IPS-NIHi7 (cell line): ENCODE measurements at regions not wholly inside any gene's neighbourhood (a gene's known extent, or its start where the extent isn't known, plus 50 kb on each side); places are given as distances from the start of the nearest gene placed in this dataset.
"Not testable (repeated sequence)": the region's sequence is repeated elsewhere in the genome, so short reads cannot be mapped to it uniquely, and the experiment has no call there.

ENCODE experiments used
- DNase-seq: peaks from one replicate; pipeline ENCODE4 v3.0.0; 2012; ENCODE audit warnings: mixed read lengths; ENCODE audit errors: extremely low spot score

GRCh38 chr10:46645110-46645509 is 66.2 kb downstream of the SYT15 start:
- not testable (repeated sequence) for DNase-seq

- DNase-seq: not testable (repeated sequence)
These were observed 67.2 kb downstream of the SYT15 start for GRCh38 chr10:46646132-46646531.

GRCh38 chr10:46650967-46651366 is 72.0 kb downstream of the SYT15 start:
- not testable (repeated sequence) for DNase-seq

- DNase-seq: not testable (repeated sequence)
These were observed 78.5 kb downstream of the SYT15 start for GRCh38 chr10:46657437-46657836.

DNA sequence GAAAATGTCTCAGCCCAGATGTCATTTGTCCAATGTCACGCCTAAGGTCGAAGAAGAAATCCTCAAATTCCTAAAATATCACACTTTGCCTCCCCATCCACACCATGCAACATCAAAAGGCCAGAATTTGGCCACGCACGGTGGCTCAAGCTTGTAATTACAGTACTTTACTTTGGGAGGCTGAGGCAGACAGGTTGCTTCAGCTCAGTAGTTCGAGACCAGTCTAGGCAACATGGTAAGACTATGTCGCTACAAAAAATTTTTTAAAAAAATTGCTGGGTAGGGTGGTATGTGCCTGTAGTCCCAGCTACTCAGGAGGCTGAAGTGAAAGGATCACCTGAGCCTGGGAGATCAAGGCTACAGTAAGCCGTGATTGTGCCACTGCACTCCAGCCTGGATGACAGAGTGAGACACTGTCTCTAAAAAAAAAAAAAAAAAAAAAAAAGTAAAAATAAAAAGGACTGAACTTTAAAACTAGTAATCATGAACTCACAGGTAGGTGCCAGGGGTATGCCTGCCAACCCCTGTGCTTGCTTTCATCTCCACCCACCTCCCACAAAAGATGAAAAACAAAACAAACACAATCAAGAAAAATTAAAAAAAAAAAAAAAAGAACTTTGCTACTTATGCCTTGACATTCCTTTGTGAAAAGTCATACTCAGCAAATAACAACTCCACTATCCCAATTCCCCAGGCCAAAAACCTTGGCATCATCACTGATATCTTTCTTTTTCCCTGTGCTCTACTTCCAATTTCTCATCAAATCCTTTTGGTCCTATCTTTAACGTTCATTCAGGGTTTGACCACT is 81.3 kb downstream of the SYT15 start:
- not testable (repeated sequence) for DNase-seq

- DNase-seq: not testable (repeated sequence)
These were observed 81.9 kb downstream of the SYT15 start for GRCh38 chr10:46660835-46661164.

DNA sequence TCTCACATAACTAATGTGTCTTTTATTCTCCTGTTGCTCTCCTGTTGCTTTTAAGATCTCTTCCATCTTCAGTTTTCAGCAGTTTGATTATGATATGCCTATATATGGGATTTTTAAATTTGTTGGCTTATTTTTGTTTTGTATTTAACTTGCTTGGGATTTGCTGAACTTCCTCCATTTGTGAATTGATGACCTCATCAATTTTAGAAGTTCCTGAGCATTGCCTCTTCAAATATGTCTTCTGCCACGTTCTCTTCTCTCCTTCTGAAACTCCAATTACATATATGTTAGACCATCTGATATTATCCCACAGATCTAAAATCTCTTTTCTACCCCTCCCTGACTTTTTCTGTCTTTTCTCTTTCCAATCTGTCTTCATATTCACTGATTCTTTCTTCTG is 86.6 kb downstream of the SYT15 start:
- DNase-seq: not testable (repeated sequence)

- not testable (repeated sequence) for DNase-seq
These were observed 89.5 kb downstream of the SYT15 start for GRCh38 chr10:46668357-46668997.

GRCh38 chr10:46677836-46678435 is 99.0 kb downstream of the SYT15 start:
- DNase-seq: not testable (repeated sequence)

- not testable (repeated sequence) for DNase-seq
These were observed 112.5 kb downstream of the SYT15 start for GRCh38 chr10:46691397-46691796.

- DNase-seq: not testable (repeated sequence)
These were observed 114.3 kb downstream of the SYT15 start for GRCh38 chr10:46693218-46693617.

DNA sequence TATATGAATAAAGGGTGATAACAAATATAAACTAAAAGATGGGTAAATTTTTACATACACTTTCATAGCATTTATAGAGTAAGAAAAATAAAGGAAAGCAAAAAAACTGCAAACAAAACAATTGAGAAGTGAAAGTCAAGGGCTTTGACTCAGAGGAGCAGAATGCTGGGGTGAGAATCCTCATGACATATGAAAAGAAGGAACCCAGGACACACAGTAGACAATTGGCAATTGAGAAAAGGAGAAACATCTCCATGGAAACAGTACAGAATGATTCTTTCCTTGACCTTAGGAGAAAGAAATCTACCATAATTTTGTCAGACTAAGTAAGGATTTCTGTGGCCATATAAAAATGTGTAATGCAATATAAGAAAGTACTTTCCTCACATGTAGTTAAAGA is 138.3 kb downstream of the SYT15 start:
- DNase-seq: not testable (repeated sequence)

- not testable (repeated sequence) for DNase-seq
These were observed 139.1 kb downstream of the SYT15 start for GRCh38 chr10:46718014-46718413.

GRCh38 chr10:46720386-46720785 is 141.5 kb downstream of the SYT15 start:
- DNase-seq: not testable (repeated sequence)

DNA sequence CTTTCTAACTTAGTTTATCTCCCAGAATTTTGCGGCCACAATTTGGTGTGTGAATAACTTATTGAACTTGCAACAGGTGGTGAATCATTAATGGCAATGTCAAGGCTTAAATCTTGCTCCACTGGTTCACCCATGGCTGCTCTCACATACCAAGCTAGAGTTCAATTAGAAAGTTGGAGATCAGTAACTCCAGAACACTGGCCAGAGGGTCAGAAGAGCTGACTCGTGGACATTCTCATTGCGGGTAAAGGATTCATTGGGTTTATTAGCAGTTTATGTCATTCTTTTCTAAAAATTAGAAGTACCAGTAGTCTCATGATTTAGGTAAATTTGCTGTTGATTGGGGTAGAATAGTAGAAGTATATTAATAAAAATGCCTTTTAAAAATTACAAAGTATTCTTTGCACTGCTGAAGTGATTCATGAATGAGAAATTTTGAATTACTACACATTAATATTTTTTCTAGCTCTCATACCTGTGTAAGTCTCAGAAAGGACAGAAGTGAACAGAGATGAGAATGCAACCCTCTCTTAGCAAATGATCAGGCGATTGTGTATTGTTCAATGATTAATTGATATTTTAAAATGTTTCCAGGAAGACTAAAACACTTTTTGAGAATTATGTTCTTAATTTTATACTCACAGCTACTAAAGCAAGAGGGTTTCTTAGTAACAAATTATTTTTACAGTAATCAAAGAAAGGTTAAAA is 142.0 kb downstream of the SYT15 start:
- DNase-seq: not testable (repeated sequence)

DNA sequence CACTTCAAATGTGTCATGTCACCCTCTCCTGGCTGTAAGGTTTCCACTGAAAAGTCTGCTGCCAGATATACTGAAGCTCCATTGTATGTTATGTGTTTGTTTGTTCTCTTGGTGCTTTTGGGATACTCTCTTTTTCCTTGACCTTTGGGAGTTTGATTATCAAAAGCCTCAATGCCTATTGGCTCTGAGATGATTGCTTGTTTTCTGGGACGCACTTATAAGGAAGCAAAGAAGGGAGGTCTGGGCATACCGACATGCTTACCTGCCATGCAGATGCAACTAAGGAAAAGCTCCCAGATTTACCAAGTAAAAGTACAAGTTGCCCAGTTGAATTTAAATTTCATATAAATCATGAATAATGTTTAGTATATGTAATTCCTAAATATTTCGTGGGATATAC is 145.3 kb downstream of the SYT15 start:
- not testable (repeated sequence) for DNase-seq

- not testable (repeated sequence) for DNase-seq
These were observed 149.4 kb downstream of the SYT15 start for GRCh38 chr10:46728359-46728758.

DNA sequence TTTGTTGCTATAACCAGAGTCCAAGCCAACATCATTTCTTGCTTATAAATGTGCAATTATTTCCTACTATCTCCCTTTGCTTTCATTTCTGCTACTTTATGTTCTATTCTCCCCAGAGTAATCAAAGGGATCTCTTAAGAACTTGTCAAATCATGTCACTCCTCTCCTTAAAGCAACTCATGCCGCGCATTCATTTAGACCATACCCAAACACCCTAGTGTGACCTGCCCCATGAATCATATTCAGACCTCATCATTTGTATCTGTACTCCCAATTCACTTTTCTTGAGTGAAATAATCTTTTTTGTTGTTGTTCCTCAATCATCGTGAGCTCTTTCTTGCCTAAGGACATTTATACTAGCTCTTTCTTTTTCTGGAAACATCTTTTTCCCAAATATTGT is 151.8 kb downstream of the SYT15 start:
- DNase-seq: not testable (repeated sequence)

GRCh38 chr10:46733635-46734261 is 154.8 kb downstream of the SYT15 start:
- not testable (repeated sequence) for DNase-seq

DNA sequence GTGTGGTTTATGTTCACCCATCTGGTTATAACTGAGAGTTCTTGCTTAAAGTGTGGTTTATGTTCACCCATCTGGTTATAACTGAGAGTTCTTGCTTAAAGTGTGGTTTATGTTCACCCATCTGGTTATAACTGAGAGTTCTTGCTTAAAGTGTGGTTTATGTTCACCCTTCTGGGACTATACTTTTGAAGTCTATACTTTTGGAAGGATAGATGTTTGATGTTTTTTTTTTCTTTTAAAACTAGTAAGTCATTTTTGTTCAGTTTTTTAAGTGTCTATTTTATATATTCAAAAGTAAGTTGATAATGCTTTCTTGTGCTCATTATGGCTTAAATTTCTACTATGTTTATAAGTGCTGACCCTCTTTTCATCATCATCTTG is 155.3 kb downstream of the SYT15 start:
- DNase-seq: not testable (repeated sequence)

DNA sequence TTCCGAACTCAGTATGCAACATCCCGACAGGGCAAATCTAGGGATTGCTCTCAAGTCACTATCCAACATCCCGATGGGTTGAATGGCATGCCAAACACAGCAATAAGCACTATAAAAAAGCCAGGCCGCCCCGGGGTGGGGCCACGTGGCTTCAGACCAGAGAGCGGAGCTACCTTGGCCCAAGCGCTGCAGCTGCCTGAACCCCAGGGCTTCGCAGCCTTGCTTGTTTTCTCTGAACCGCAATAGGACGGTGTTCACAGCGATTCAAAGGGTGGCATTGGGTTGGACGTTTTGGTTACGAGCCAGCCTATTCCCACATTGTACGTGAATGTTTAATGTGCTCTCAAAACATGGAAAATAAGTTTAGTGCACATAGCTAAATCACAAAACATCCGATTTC is 161.0 kb downstream of the SYT15 start:
- not testable (repeated sequence) for DNase-seq

GRCh38 chr10:46740368-46740767 is 161.4 kb downstream of the SYT15 start:
- not testable (repeated sequence) for DNase-seq
